ENCODE measurements at regions not wholly inside any gene's neighbourhood (a gene's known extent, or its start where the extent isn't known, plus 50 kb on each side); places are given as distances from the start of the nearest gene placed in this dataset.
"Not testable (repeated sequence)": the region's sequence is repeated elsewhere in the genome, so short reads cannot be mapped to it uniquely, and the experiment has no call there.

DNA sequence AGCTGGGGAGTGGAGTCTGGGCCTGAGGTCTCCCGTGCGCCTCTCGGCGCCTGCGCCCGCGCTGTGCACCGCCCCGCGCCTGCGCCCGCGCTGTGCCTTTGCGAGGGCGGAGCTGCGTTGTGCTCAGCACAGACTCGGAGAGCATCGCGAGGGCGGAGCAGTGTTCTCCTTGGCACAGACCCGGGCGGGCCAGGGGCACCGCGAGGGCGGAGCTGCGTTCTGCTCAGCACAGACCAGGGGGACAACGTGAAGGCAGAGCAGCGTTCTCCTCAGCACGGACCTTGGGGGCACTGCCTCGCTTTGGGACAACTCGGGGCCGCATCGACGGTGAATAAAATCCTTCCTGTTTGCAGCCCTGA is 2968.4 kb downstream of the RPIA start:
- DNase-seq, result not testable (repeated sequence)

DNA sequence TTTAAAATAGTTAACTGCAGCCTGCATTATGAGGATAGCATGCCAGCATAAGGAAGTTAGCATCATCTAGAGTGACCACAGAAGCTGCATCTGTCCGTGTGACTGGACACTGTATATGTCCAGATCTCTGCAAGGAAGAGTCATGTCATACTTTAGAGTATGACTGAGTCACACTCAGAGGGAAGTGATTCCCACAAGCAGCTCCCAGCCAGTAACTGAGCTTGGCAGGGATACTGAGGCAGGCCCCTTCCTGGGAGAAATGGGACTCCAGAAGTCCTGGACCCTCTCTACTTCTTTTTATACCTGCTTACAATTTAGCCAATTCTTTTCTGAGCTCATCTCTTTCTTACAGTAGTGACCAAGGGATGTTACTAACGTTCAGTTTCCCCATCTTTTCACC is 2975.9 kb downstream of the RPIA start:
- DNase-seq, result not testable (repeated sequence)

DNA sequence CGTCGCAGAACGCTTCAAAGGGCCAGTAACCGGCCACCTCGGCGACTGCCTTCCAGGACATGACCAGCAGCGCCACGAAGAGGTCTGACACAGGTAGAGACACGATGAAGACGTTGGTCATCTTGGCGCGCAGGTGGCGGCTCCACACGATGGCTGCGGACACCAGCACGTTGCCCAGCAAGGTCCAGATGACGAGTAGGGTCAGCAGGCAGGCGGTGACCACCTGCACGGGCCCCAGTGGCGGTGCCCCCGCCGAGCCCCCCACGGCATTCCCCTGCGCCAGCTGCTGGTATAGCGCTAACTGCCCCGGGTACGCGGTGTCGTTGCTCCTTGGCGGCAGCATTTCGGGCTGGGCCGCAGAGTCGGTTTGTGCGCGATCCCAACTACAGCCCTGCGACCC is 2994.1 kb downstream of the RPIA start:
- DNase-seq, result not testable (repeated sequence)

DNA sequence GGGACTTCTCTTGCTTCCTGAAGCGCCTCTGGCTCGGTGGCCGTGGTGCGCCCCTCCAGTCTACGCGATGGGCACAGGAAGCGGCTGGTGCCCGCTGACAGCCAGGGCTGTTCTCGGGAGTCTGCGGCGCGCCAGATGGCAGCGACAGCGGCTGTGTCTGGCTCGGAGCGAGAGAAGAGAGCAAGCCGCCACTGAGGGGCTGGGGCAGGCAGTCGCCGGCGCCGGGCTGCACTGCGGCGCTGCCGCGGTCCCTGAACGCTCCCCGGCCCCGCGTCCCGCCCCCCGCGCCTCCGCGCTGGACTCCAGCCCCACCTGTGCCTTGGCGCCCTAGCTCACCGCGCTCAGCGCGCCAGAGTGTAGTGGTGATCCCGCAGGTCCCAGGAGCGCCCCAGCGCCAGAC is 2994.6 kb downstream of the RPIA start:
- DNase-seq, result not testable (repeated sequence)

All from activated CD4-positive, alpha-beta T cell treated with anti-CD3 and anti-CD28 coated beads, Interleukin-2, amount 50 U/mL, for 4 hours (primary cell).